ENCODE measurements at regions not wholly inside any gene's neighbourhood (a gene's known extent, or its start where the extent isn't known, plus 50 kb on each side); places are given as distances from the start of the nearest gene placed in this dataset.
"Not testable (repeated sequence)": the region's sequence is repeated elsewhere in the genome, so short reads cannot be mapped to it uniquely, and the experiment has no call there.

DNA sequence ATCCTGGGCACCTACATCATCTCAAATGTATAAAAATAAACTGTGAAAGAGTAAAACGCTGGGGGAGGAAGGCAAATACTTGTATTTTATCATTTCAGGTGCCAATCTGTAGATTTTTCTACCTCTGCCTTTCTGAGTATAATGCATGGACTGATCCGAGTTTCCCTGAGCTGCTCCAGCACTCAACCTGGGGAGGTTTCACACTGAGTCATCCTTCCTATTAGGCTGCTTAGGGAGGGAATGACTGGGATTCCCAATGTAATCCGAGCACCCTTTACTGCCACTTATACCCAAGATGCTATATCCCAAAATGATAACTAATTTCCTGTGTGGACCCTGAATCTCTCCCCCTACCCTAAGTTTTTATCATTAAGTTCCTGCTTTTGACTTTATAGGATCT is 126.6 kb downstream of the HNRNPD start:
- DNase-seq, result peak in 1 of 2 experiments; percentile 36

DNA sequence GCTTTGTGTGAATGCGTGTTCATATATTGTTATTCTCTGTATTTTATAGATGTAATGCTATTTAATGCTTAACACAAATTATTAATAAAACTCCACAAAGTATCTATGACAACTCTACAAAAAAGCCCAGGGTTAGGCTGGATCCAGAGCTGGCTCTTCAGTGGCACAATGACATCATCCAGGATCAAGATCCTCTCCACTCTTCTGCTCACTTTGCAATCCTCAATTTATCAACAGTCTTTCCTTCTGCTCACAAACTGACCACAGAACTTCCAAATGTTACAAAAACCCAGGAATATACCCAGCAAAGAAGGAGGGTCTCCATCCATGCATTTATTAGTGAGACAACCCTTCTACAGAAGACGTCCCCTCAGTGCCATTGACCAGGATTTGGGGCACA is 132.3 kb downstream of the HNRNPD start:
- no peak for DNase-seq

GRCh38 chr4:82240410-82240809 is 133.4 kb downstream of the HNRNPD start:
- no peak for DNase-seq

- not testable (repeated sequence) for DNase-seq
These were observed 136.6 kb downstream of the HNRNPD start for GRCh38 chr4:82237142-82237541.

DNA sequence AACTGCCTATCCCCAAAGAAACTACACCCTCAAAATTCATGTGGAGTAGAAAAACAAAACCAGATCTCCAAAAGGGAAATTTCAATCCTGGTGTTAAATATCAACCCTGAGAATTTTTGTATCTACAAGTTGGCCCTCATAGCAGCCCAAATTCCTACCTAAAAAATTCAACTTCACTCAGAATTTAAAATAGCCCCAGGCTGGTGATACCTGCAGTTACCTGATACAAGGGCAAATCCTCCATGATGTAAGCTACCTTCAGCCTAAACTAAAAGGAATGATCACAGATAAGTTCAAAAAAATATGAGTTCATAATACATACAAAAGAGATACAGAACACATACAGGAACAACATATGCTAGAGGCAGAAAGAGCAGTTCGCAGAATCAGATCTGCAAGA is 138.4 kb downstream of the HNRNPD start:
- DNase-seq, result no peak

- DNase-seq, result no peak
These were observed 140.9 kb downstream of the HNRNPD start for GRCh38 chr4:82232891-82233290.

DNA sequence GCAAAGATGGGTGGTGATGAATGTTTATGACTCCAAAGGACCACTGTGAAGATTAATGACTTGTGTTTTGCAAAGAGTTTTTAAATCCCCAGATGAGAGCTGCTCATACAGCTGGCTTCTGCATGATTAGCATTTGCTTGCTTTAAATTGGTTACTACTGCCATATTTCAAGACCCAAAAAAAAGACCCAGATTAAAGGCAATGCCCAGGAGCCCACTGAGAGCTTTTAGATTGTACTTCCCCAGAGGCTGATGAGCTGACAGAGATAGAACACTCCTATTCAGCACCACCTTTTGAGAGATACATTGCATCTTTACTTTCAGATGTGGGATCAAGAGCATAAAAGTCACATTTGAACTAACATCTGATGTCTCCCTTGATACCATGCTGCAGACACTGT is 142.0 kb downstream of the HNRNPD start:
- DNase-seq, result peak; percentile 12 to 49

DNA sequence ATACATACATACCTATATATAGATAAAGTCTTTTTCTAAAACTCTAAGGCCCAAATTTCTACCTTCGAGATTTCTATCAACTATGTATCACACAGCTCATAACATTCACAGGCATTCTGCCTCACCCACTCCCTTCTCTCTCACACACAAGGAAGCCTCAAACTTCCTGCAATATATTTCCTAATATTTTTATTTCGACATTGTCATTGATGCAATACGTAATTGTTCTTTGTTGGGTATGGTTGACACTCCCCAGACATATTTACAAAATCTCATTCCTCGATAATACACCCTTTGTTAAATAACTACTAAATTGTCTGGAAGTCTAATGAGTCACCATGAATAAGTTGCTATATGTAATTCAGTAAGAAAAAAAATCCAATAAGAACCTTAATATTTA is 143.5 kb downstream of the HNRNPD start:
- DNase-seq, result no peak

DNA sequence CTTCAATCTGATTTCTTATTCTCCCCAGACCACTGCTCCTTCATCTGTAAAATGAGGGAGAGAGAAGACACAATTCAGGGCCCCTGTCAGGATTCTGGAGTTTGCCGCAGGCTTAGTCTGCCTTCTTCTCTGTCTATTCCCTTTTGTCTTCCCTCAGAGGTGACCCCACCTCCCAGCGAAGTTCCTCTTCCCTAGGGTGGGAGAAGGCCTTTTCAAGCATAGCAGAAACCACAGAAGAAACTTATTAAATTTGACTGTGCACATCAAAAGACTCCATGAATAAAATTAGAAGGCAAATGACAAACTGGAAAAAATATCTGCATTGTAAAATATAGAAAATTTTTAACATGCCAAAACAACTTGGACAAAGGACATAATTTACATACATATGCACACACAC is 148.8 kb downstream of the HNRNPD start:
- DNase-seq, result no peak

DNA sequence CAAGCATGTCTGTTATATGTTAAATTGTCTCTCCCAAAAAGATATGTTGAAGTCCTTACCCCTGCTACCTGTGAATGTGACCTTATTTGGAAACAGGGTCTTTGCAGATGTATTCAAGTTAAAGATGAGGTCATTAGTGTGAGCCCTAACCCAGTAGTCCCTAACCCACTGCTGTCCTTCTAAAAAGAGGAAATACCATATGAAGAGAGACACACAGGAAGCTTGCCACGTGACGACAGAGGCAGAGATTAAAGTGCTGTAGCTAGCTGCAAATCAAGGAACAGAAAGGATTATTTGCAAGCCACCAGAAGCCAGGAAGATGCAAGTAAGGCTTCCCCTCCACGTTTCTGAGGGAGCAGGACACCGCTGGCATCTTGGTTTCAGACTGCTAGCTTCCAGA is 150.1 kb downstream of the HNRNPD start:
- DNase-seq, result no peak

GRCh38 chr4:82219346-82219745 is 154.4 kb downstream of the HNRNPD start:
- DNase-seq, result no peak

DNA sequence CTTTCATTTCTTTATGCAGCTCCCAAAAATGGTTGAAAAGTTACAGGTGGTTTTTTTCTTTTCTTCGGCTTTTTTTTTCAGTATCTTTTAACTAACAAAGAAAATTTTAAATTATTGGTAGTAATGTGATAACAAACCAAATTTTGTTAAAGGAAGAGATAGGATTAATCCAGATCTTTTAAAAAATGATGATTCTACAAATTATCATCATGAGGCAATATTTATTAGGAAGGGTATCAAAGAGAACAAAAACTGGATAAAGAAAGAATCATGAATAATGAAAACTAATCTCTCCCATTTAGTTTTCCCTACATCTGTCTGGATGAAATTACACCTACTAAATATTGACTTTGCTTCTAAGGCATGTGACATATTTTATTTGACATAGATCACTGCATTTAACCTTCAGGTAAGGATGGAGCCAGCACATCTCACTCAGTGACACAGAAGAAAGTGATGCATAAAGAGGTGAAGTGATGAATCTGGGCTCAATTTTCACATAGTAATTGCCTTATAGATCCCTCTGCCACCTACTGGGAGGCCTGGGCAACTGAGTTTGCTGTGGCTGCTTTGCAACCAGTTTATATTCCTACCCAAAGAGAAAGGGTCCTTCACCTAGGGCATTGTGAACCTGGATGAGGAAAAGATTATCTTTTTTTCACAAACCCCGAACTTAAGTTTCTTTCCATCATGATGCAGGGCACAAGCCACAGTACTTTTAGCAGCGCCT is 155.6 kb downstream of the HNRNPD start:
- DNase-seq, result peak in 1 of 2 experiments; percentile 5

GRCh38 chr4:82216219-82216618 is 157.6 kb downstream of the HNRNPD start:
- DNase-seq, result no peak

DNA sequence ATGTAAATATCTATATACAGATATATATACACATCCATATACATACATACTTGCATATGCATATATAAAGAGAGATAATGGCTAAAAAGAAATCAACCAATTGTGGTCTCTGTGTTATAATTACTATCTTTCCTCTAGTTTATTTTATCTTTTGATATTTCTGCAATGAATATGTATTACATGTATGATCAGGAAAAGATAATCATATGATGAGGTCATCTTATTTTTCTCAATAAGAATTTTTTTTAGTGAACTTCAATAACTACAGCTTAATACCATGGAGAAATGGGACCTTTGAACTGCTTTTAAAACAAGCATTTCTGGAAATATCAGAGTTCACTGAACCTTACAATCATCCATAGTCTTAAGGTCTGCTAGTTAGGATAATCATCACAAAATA is 158.0 kb downstream of the HNRNPD start:
- no peak for DNase-seq

GRCh38 chr4:82215039-82215438 is 158.8 kb downstream of the HNRNPD start:
- no peak for DNase-seq

DNA sequence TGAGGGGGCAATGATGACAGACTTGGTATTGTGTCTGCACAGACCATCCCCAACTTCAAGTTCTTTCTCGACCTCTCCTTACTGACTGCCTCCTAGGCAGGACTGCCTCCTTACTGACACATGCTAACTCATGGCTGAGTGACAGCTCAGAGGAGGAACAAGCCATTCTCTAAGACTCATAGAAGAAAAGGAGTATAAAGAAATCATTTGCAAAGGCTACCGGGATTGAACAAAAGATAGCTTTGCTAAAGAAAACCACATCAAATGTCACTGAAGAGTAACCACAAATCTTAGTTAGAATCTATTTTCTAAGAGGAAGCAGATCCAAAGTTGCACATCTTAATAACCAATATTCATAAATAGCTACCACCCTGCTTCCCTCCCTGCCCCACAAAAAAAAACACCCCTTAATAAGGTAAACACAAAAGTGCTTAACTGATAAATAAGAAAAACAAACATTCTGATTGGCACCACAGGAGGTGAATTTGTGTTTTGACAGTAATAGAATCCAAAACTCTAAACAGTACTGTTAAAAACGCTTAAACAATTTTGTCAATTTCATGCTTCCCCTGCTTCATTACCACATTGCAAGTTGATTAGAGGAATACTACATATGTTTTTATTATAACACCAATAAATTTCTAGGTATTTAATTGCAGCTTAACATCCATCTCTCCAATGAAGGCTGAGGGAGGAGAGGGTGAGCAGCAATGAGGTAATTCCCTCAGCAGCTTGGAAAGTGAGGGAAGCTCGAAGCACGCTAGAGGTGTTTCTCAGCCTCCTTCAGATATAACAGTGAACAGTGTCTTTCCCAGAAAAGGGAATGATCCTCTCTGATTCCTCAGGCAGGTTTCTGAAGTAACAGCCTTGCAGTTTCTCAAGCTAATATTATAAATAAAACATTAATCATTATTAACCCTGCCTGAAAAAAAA is 160.0 kb downstream of the HNRNPD start:
- DNase-seq, result no peak

GRCh38 chr4:82201805-82202641 is 171.8 kb downstream of the HNRNPD start:
- DNase-seq, result peak; percentile 60 to 69

DNA sequence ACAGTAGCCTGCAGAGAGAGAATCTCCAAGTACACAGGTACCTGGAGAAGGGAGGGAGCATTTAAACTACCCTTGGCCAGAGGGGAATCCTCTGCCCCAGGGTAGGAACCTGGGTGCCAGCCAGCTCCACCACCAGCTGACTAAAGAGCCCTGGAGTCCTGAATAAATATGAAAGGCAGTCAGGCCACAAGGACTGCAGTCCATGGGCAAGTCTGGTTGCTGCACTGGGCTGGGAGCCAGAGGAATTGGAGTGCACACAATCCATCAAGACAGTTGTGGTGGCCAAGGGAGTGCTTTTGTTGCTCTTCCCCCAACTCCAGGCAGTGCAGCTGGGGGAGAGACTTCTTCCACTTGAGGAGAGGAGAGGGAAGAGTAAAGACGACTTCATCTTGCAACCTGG is 172.5 kb downstream of the HNRNPD start:
- DNase-seq, result peak in 1 of 2 experiments; percentile 6

DNA sequence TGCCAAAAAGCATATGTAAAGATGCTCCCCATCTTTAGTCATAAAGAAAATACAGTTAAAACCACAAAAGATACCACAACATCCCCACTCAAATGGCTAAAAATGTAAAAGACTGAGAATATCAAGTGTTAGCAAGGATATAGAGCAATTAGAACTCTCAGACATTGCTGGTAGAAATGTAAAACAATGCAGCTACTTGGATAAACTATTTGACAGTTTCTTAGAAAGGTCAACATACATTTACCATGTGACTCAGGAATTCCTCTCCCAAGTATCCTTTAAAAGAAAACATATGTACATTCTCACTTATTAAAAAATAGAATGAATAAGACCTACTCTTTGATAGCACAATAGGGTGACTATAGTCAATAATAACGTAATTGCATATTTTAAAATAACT is 173.7 kb downstream of the HNRNPD start:
- no peak for DNase-seq

DNA sequence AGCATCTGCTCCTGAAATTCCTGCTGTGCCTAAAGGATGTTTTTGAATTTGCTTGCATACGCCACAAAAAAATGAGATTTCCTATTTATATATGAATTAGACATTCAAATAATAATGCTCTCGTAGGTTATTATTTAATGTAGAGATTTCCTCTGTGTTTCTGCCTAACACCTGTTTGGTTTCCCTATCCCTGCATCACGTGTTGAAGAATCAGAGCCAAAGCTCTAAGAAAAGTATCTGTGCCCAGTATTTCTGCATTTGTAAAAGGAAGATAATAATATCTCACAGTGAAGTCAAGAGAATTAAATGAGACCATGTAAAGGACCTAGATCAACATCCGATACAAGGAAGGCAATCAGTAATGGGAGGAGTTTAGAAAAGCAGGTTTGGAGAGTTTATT is 179.5 kb downstream of the HNRNPD start:
- DNase-seq, result no peak

GRCh38 chr4:82192017-82192673 is 181.6 kb downstream of the HNRNPD start:
- no peak for DNase-seq

- no peak for DNase-seq
These were observed 192.0 kb downstream of the HNRNPD start for GRCh38 chr4:82181789-82182188.

DNA sequence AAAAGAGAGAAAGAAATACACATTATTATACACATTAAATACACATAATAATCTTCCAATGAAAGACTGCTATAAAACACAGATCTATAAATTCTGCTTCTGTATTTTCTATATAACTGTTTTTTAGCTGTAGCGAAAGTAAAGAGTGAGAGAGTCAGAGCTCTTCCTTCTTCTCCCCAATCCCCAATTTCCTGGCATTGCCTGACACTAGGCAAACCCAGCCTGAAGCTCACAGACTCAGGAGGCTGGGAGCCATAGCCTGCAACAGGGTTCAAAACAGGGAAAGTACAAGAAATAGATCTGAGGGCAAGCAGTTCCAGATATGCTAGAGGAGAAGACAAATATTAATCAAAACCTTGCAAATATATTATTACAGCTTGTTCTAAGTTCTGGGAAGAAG is 201.6 kb downstream of the HNRNPD start:
- no peak for DNase-seq
